OCI-LY1 (cell line): ENCODE measurements at regions not wholly inside any gene's neighbourhood (a gene's known extent, or its start where the extent isn't known, plus 50 kb on each side); places are given as distances from the start of the nearest gene placed in this dataset.

Experiments
- H2AFZ ChIP-seq: fragments of 200-600 bp; sonication (generic), shearing (Covaris generic); 2 replicates; pipeline ENCODE4 v1.6.0; 2014; ENCODE audit warnings: antibody characterized with exemption, mild to moderate bottlenecking, low read length
- H3F3A ChIP-seq: fragments of 200-600 bp; sonication (generic), shearing (Covaris generic); 2 replicates; pipeline ENCODE4 v1.6.0; 2014; ENCODE audit warnings: mild to moderate bottlenecking, antibody characterized with exemption, low read length, moderate library complexity; ENCODE audit not compliant: insufficient read depth
- H3K27ac ChIP-seq: fragments of 200-600 bp; sonication (generic); 2 replicates; pipeline ENCODE4 v1.5.1; 2014; ENCODE audit warnings: low read length, mixed run types, mild to moderate bottlenecking, low read depth; ENCODE audit not compliant: poor library complexity, severe bottlenecking
- H3K27me3 ChIP-seq: fragments of 200-600 bp; sonication (generic); 2 replicates; pipeline ENCODE4 v1.6.0; 2014; ENCODE audit warnings: antibody characterized with exemption, mild to moderate bottlenecking, low read length, moderate library complexity; ENCODE audit not compliant: insufficient read depth
- H3K36me3 ChIP-seq: fragments of 200-600 bp; sonication (generic); 2 replicates; pipeline ENCODE4 v1.6.1; 2014; ENCODE audit warnings: mild to moderate bottlenecking, antibody characterized with exemption, low read length, moderate library complexity, mixed read lengths; ENCODE audit not compliant: insufficient read depth
- H3K4me1 ChIP-seq: fragments of 200-600 bp; sonication (generic); 2 replicates; pipeline ENCODE4 v1.5.1; 2014; ENCODE audit warnings: mild to moderate bottlenecking, low read length, moderate library complexity; ENCODE audit not compliant: insufficient read depth, severe bottlenecking
- H3K4me2 ChIP-seq: fragments of 200-600 bp; sonication (generic), shearing (Covaris generic); 2 replicates; pipeline ENCODE4 v1.6.1; 2014; ENCODE audit warnings: low read length
- H3K4me3 ChIP-seq: fragments of 200-600 bp; sonication (generic); 2 replicates; pipeline ENCODE4 v1.5.1; 2014; ENCODE audit warnings: low read length, low read depth, mild to moderate bottlenecking, mixed read lengths; ENCODE audit not compliant: poor library complexity, severe bottlenecking
- H3K79me2 ChIP-seq: fragments of 200-600 bp; shearing (Covaris generic); 2 replicates; pipeline ENCODE4 v1.6.1; 2016; ENCODE audit warnings: mixed run types, low read length, mixed read lengths; ENCODE audit not compliant: insufficient read depth
- H3K9ac ChIP-seq: fragments of 200-600 bp; sonication (generic), shearing (Covaris generic); 2 replicates; pipeline ENCODE4 v1.6.1; 2014; ENCODE audit warnings: mild to moderate bottlenecking, low read length, mixed read lengths
- H3K9me2 ChIP-seq: fragments of 200-600 bp; sonication (generic), shearing (Covaris generic); 2 replicates; pipeline ENCODE4 v1.6.1; 2014; ENCODE audit warnings: low read depth, mild to moderate bottlenecking, low read length, mixed read lengths
- H3K9me3 ChIP-seq: fragments of 200-600 bp; shearing (Covaris generic); 2 replicates; pipeline ENCODE4 v1.6.1; 2014; ENCODE audit warnings: low read length, mixed read lengths
- H4K20me1 ChIP-seq: fragments of 200-600 bp; sonication (generic), shearing (Covaris generic); 2 replicates; pipeline ENCODE4 v1.6.0; 2016; ENCODE audit warnings: mild to moderate bottlenecking, low read length; ENCODE audit not compliant: insufficient read depth
- EZH2 ChIP-seq: fragments of 200-600 bp; sonication (generic), shearing (Covaris generic); IDR thresholded peaks from 2 replicates; pipeline ENCODE4 v1.8.0; 2017; ENCODE audit warnings: borderline replicate concordance, mixed run types, mild to moderate bottlenecking, antibody characterized with exemption, low read length, moderate library complexity, mixed read lengths
- TF ChIP-seq, protein P1 (sequence below): fragments of 200-600 bp; sonication (generic), shearing (Covaris generic); IDR thresholded peaks from 2 replicates; pipeline ENCODE4 v1.5.1; 2017; ENCODE audit warnings: mild to moderate bottlenecking, antibody characterized with exemption, low read length, moderate library complexity, mixed read lengths

- no peak for TF ChIP-seq EZH2
- TF ChIP-seq, protein P1, sequence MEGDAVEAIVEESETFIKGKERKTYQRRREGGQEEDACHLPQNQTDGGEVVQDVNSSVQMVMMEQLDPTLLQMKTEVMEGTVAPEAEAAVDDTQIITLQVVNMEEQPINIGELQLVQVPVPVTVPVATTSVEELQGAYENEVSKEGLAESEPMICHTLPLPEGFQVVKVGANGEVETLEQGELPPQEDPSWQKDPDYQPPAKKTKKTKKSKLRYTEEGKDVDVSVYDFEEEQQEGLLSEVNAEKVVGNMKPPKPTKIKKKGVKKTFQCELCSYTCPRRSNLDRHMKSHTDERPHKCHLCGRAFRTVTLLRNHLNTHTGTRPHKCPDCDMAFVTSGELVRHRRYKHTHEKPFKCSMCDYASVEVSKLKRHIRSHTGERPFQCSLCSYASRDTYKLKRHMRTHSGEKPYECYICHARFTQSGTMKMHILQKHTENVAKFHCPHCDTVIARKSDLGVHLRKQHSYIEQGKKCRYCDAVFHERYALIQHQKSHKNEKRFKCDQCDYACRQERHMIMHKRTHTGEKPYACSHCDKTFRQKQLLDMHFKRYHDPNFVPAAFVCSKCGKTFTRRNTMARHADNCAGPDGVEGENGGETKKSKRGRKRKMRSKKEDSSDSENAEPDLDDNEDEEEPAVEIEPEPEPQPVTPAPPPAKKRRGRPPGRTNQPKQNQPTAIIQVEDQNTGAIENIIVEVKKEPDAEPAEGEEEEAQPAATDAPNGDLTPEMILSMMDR: 0 out of 2 replicates have a peak, but pooled peaks have one; percentile 4
Measured at GRCh38 chr4:148980782-148981480, 538.7 kb upstream of the NR3C2 start.

DNA sequence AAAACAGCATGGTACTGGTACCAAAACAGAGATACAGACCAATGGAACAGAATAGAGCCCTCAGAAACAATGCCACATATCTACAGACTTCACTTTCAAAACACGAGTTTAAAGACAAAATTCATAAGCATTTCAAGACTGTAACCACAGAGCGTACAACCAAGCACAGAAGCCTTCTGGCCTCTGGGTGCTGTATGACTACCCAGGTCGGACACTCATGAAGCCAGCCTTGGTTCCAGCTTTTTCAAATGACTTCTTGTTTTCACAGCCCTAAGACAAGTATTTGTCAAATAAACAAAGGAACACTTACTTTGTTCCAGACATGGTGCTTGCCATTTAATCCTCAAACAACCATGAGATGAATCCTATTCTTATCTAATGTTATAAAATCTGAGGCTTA lies 536.1 kb upstream of the NR3C2 start:
- peaks cover 55% of the 10 kb centered on the region for H3K4me1 ChIP-seq
- no peaks in the 10 kb centered on the region for H4K20me1 ChIP-seq
- no peaks in the 10 kb centered on the region for H3K9me3 ChIP-seq
- no peak overlapping the region for H3K4me3 ChIP-seq
- no peak overlapping the region for H3K4me2 ChIP-seq
- H3K9ac ChIP-seq: no peak overlapping the region
- no peak overlapping the region for H2AFZ ChIP-seq
- no peak overlapping the region for H3K27ac ChIP-seq
- H3F3A ChIP-seq: no peaks in the 10 kb centered on the region; the same call in 1 of the 2 replicates
- no peaks in the 10 kb centered on the region for H3K9me2 ChIP-seq
- TF ChIP-seq EZH2: no peak
- TF ChIP-seq, protein P1: no peak
- no peaks in the 10 kb centered on the region for H3K79me2 ChIP-seq
- no peaks in the 10 kb centered on the region for H3K36me3 ChIP-seq
- no peaks in the 10 kb centered on the region for H3K27me3 ChIP-seq

More at GRCh38 chr4:148980782-148981480, 538.7 kb upstream of the NR3C2 start:
- Histone ChIP-seq H3K79me2 (no peaks in the 10 kb centered on the region), H3K27me3 (no peaks in the 10 kb centered on the region), H2AFZ (no peak overlapping the region), H3K9me2 (no peaks in the 10 kb centered on the region), H3K9ac (no peak overlapping the region; the same call in 1 of the 2 replicates), H3K4me2 (no peak overlapping the region), H3F3A (no peaks in the 10 kb centered on the region), H3K9me3 (no peaks in the 10 kb centered on the region), H3K4me3 (no peak overlapping the region), H3K27ac (peak overlapping the region; percentile 96), H3K4me1 (peaks cover 64% of the 10 kb centered on the region), H4K20me1 (no peaks in the 10 kb centered on the region), H3K36me3 (no peaks in the 10 kb centered on the region)

- Histone ChIP-seq H3K4me3 (no peak overlapping the region), H3K79me2 (no peaks in the 10 kb centered on the region), H3K27ac (no peak overlapping the region), H3K36me3 (no peaks in the 10 kb centered on the region), H3K4me2 (no peak overlapping the region), H3K9me3 (no peaks in the 10 kb centered on the region), H3K9me2 (no peaks in the 10 kb centered on the region), H4K20me1 (no peaks in the 10 kb centered on the region), H3F3A (no peaks in the 10 kb centered on the region; the same call in 1 of the 2 replicates), H3K4me1 (peaks cover 54% of the 10 kb centered on the region), H3K27me3 (no peaks in the 10 kb centered on the region), H2AFZ (no peak overlapping the region), H3K9ac (no peak overlapping the region)
- TF ChIP-seq, protein P1: no peak
- no peak for TF ChIP-seq EZH2
Measured at GRCh38 chr4:148975464-148975863, 533.2 kb upstream of the NR3C2 start.
